Embryonic facial prominence (tissue), 1 donor: ENCODE measurements at regions not wholly inside any gene's neighbourhood (a gene's known extent, or its start where the extent isn't known, plus 50 kb on each side); places are given as distances from the start of the nearest gene placed in this dataset.

Experiments used
- DNase-seq: peaks from one replicate; pipeline ENCODE4 v3.0.0-alpha.2; 2016; ENCODE audit errors: extremely low spot score

DNA sequence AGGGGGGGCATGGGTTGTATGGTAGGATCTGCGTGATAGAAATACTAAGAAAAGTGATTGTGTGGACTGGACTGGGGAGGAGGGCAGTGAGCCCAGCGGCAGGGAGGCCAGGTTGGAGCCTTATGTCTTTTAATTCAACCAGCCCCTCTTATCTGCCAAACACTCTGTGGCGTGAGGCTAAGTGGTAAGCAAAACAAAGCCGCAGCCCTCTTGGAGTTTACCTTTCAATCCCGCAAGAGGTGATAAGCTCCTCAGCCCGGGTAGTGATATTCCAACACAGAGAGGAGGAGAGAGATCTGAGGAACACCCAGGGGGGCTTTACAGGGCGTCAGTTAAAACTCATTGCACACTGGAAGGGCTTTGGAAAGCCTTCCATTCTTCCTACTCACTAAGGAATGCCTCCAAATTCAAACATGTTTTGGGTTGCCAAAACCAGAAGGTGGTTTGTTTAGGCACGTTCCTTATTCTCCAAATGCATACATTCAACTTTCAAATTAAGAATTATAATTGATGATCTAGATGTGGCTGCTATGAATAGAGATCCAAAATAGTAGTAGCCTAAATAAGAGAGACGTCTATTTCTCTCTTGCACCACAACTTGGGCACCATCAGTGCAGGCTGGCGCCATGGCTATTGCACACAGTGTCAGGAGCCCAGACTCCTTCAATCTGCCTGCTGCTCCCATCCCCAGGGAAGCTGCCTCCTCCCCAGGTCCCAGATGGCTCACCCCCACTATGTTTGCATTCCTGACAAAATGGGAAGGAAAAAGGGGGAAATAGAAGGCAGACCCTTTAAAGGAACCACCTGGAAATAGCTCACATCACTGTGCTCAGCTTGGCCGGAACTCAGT is 75.1 kb upstream of the FSTL4 start:
- no peak for DNase-seq

DNA sequence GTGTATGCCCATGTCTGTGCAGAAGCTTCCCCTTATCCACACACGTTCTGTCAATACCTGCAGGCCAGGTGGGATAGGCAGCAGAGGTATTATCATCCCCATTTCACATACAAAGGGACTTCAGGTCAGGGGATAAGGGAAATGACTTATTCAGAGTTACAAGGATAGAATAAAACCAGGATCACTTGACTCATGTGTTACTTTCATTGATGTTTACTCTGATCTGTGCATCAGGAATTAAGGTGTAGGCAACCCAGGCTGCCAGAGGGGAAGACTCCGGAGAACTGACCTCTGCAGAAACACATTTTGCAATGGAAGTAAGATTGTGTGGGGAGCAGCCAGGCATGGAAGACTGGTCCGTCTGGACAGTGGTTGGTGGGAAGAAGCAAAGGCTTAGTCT is 74.2 kb upstream of the FSTL4 start:
- DNase-seq = no peak

DNA sequence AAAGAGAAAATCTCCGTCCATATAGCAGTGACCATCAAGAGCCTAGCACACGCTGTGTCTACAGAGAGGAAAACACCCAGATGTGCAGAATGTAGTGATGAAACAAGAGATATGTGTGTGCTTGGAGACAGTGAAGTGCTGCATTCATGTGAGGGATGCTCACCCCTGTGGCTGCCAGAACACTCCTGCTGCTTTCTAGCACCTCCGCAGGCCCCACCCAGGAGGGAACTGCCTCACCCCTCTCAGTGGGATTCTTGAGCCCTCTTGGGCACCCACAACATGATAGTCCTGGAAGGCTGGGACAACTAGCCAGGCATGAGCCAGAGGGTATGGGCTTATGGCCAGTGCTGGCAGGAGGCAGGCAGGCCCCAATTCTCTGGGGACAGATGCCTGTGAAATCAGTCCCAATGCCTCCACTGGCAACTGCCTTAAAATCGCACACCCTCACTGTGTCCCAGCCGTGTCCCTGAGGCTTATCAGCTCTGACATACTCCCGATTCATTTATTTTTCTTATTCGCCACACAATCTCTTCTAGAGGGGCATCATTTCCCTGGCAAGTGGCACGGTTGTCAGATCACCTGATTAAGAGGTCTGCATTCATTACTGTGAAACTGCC is 73.2 kb upstream of the FSTL4 start:
- DNase-seq = no peak

DNA sequence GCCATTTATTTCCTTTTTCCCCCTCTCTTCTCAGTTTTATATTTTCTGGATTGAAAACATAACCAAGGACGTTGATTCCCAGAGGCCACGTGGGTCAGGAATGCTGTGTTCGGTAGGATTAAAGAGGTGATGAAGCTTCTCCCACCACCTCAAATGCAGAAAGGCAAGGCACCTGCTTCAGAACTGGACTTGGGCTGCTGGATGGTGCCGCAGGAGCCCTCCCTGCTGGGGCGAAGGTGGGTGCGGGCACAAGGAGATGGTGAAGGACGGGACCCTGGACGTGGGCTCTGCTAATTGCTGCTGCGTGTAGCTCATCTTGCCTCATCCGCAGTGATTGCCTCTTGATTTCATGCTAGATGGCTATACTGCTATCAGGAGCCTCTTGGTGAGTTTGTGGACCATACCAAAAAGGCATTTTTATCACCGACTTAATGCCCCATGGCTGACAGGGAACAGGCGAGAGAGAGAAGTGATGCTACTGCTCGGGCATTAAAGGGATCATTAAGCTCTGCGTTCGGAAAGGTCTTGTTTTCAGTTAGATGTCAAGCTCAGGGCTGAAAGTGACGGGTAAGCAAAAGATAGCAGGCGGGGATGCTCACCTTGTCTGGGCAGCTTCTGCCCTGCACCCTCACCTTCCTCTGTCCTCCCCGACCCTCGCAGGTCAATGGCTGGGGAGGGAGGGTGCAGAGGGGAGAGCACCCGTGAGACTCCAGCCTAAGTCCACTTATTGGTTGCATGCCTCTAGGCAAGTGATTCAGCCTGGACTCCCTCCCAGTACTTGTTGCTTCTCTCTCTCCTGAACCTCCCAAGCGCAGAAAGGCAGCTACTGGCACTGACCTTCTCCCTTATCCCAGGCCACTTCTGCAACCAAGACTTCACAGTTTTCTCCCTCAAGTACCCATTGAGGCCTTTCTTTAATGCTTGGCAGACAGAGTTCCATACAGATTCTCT is 71.6 kb upstream of the FSTL4 start:
- no peak for DNase-seq

DNA sequence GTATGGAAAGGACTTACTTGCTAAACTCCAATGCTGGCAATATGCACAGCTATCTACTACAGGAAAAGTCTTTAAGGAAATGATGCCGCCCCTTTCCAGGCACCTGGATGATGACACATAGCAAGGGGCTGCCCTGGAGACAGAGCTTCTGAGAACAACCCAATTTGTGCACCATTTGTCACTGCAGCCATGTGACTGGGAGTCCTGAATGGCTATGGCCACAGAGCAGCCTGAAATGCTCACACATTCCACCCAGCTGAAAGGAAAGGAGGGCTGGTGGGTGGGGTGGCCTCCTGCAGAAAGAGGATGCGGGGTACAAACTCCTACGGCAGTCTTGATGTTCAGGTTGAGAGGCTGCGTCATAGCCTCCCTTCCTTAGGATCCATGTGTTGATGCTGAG is 70.1 kb upstream of the FSTL4 start:
- DNase-seq = no peak

DNA sequence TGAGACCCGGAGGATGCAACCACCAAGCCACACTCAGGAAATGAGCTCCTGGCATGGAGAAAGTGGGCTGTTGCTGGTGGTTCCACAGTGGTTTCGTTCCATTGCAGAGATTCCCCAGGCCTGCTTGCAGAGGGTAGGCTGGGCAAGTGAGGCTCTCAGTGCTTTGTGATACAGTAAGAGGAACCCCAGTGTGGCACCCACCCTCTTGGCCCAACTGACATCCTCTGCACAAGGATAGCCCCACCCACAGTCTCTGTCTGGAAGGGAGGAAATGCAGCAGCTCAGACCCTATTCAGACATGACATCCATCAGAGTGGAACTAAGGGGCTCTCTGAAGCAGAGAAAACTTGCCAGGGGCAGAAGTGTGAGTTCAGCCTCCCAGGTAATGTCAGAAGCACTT is 69.6 kb upstream of the FSTL4 start:
- no peak for DNase-seq

DNA sequence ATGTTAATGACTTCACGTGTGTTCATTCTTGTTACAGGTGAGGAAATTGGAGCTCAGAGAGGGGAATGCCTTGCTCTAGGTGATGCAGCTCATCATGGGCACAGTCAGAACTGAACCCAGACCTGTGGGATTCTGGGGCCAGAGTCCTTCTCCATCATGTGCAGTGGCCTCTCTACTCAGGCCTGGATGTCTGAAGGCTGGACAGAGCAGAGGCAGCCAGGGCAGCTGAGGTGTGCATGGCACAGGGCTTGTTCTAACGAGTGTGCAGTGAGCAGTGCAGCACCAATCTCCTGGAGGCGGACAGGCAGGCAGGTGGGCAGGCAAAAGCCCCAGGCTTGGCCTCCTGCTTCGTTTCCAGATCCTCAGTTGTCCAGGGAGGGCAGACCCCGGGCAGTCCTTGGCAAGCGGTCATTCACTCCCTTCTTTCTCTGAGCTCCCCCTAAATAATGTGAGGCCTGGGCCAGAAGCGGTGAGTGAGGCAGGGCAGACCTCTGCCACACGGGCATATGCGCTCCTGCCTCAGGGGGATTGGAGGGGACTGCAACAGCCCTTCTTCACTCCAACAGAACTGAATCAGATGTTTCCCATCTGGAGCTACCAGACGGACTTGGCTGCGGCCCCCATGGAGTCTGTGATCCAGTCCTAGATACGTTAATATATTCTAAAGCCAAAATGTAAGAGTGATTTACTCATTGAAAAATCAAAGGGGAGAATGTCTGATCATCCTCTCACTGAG is 68.7 kb upstream of the FSTL4 start:
- DNase-seq = no peak

DNA sequence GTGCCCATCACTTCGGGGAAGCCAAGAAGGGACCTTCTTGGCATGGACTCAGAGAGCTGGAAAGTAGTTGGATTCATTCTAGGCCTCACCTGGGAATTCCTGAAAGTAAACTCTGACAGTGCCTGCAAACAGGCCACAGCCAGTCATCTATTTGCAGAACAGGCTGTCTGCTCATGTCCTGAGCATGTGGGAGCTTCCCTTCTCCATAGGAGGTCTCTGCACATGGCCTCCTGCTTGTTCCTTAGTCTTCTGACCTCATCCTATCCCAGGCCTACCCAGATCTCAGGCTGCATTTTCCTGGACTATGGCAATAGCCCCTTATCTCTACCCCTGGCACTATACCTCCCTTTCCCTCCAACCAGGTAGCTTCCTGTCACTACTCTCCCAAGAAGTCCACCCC is 67.2 kb upstream of the FSTL4 start:
- no peak for DNase-seq

DNA sequence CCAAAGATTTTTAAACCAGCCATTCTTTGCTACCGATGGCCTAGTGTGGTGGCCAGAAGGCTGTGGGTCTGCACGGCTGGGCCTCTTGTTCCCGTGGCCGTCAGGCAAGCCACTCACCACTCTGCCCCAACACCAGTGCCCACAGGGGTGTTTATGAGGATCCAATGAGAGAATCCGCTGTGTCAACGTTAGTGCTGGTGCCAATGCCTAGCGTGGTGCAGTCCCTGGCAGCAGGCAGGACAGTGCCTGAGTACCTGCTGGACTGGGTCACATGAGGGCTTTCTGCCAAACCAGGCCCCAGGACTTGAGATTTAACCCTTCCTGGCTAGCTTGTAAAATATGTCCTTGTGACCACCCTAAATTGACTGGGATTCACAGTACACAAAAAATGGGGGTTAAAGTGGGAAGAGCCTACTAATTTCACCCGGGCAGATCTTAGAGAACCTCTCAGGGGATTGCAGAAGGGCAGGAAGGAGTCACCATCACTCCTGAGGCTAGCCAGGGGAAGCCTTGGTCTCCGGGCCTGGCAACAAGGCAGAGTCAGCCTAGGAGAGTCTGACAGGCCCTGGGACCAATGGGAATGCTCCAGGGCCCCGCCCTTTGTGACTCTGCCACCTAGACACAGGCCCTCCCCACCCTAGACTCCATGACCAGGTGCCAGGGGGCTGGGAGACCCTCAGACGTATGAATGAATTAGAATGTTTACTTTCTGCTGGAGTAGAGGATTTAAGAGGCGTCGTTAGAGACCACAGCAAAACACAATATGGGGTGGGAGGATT is 63.2 kb upstream of the FSTL4 start:
- DNase-seq = no peak

DNA sequence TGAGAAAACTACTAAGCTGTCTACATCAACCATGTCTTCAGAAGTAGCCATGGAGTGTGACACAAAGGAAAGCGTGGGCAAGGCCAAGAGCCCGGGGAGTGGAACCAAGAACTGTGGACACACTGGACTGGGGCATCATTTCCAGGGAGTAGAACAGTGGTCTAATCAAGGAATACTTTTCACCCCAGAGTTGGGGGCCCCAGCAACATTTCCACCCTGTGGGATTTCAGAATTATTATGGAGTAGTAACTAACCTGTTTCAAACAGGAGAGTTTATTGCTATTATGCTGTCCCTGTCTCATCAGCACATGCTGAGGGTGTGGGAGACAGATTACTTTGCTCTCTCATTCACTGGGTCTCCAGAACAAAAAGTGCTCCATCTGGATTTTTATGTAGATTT is 58.0 kb upstream of the FSTL4 start:
- no peak for DNase-seq

DNA sequence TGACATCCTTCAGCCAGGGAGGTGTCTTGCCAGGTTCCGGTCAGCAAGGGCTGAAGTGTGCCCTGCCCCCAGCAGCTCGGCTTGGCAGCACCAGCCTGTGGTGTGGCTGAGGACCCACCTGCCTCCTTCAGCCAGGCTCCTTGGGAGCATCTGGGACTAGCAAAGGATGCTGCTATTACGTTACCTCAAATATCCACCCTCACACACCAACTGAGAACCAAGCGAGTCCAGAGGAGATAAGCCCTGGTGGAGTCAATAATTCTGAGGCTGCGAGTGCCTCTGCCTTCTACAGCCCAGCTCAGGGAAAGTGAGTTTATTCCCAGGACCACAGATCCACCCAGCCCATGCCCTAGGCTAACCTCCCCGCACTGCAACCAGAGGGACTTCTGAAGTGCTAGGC is 57.1 kb upstream of the FSTL4 start:
- DNase-seq = no peak

DNA sequence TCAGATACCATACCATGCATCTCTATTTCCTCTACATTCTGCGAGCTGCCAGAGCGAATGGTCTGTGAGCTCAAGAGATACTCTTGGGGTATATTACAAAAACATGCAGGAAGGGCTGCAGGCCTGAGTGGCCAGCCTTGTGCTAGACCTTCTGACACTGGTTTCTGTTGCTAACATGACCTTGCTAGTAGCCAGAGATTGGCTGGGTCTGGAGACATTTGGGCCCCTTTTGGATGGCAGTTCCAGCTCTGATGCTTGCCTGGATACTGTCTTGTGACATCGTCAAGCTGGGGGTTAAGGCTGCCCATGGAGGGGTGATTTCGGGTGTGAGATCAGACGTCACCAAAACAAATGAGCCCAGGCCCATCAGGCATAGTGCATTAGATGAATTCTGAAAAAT is 56.1 kb upstream of the FSTL4 start:
- no peak for DNase-seq

DNA sequence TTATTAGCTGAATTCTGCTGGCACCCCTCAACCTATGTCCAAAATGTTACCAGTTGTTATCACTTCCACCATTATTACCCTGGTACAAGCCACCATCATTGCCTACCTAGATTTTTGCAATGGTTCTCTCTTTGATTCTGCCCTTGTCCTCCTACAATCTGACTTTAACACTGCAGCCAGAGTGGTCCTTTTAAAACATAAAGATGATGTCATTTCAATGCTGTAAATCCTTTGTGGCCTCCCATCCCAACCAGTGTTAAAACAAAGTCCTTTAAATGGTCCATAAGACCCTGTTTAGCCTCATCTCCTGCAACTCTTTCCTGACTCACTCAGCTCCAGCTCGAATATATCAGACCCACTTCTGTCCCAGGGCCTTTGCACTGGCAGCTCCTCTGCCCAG is 54.9 kb upstream of the FSTL4 start:
- DNase-seq = no peak

DNA sequence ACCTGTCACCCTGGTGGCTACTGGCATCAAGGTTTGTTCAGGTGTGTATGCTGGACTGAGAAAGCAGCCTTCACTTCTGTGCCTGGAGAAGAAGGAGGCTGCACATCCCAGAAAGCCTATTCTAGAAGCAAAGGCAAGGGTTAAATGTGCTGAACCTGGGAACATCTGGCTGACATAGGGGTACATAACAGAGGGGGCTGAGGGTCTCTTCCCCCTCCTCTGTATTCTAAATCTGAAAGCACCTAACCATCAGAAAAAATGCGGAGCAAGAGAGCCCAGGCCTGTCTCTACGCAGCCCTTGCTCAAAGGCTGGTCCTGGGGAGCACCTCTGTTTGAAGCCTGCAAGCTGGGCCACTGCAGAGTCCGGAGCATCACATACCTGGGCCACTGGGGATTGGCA is 53.2 kb upstream of the FSTL4 start:
- DNase-seq = no peak

DNA sequence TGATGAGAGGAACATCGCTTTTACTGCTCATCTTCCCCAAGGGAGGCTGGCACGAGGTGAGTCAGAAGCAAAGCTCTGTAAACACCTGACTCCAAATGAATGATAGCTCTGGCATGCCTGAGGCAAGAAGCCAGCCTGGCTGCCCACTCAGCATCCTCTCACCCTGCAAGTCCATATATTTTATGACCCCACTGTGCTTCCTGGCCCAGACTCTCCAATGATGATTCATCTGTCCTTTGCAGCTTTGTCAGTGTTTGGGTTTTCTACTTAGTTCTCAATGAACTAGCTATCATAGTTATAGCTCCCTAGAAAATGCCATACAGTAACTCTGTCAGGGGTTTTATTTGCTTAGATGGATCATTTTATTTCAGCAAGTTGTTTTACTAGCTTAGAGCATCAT is 52.1 kb upstream of the FSTL4 start:
- no peak for DNase-seq

DNA sequence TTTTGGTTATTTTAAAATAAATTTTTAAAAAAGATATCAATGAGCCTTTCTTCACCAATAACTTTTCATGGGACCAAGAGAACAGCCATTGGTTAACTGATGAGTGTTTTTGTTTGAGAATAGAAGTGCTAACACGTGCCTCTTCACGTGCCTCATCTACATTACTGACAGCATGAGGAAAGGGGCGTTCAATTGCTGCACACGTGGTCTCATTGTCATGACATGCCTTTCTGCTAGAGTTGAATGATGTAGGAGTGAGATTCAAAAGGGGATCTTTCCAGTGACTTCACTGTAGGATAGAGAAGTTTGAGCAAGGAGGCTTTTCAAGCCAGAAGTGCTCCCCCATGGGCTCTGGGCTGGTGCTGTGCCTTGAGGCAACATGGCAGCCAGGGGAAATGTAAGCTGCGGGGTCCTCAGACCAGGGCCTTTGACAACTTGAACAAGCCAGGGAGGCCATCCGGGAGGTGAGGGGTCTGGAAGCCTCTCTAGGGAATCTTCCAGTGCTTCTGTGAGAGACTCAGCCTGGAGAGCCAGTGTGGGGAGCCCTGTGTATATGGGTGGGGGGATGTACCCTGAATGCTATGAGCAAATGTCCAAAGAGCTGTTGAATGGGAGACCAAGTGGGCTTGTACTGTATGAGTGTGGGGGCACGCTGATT is 51.2 kb upstream of the FSTL4 start:
- no peak for DNase-seq

DNA sequence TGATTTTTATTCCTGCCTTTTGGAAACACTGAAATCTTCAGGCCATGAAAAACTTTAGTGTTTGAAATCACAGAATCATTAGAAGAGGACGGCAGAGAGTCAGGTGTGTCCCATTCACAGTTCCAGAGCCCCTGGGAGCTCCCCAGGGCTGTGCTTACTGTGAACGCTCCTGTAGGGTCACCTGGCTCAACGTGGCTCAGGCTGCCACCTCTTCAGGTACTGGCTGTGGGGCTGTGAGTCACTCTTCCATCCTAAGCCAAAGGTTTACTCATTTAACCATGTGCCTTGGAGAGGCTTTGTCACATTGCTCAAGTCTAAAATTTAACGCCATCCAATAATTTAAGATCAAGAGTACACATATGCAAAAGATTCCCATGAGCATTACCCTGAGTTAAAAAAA is 50.2 kb upstream of the FSTL4 start:
- no peak for DNase-seq
